Adipose tissue (tissue), 3 donors: ENCODE measurements at regions not wholly inside any gene's neighbourhood (a gene's known extent, or its start where the extent isn't known, plus 50 kb on each side); places are given as distances from the start of the nearest gene placed in this dataset.

Experiments used
- H3K27ac ChIP-seq: one replicate; pipeline ENCODE4 v1.5.1; 2013; ENCODE audit warnings: low read depth, low read length
- WGBS, 3 donors: extraction: QIAGEN DNeasy Blood & Tissue Kit; methylation state at CpG; one replicate each; pipeline ENCODE4 v1.1.7; 2013; 5-methylcytosine and 5-hydroxymethylcytosine counted together
- donor health status: healthy with polysubstance abuse.
- donor health status: Bipolar disorder and iron deficiency.
- donor health status: healthy.

DNA sequence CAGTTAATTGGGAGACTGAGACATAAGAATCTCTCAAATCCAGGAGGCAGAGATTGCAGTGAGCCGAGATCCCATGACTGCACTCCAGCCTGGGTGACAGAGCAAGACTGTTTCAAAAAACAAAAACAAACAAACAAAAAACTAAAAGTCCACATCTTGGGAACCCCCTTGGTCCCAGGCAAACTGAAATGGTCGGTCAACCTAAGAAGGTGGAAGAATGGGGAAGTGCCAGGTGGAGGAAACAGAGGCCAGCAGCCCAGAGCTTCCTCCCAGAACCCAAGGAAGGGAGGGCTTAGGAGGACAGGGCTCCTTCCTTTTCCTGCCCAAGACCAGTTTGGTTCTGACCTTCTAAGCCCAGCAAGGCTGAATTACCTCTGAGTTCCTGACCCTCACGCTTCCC, 121.0 kb upstream of the FUT8 start:
- H3K27ac ChIP-seq: no peak overlapping the region
- WGBS, 3 donors: 50 to 74% (median 59%) methylated on average over 3 of the region's 3 CpGs

GRCh38 chr14:65294816-65295215, 117.7 kb upstream of the FUT8 start:
- H3K27ac ChIP-seq: no peak overlapping the region
- 63 to 91% (median 88%) methylated on average over 1 of the region's 1 CpG for WGBS, 3 donors

GRCh38 chr14:65296402-65296801, 116.1 kb upstream of the FUT8 start:
- no peak overlapping the region for H3K27ac ChIP-seq

- WGBS, 3 donors: 72 to 89% (median 82%) methylated on average over 4 of the region's 4 CpGs
- no peak overlapping the region for H3K27ac ChIP-seq
Measured at GRCh38 chr14:65296876-65297275, 115.7 kb upstream of the FUT8 start.

DNA sequence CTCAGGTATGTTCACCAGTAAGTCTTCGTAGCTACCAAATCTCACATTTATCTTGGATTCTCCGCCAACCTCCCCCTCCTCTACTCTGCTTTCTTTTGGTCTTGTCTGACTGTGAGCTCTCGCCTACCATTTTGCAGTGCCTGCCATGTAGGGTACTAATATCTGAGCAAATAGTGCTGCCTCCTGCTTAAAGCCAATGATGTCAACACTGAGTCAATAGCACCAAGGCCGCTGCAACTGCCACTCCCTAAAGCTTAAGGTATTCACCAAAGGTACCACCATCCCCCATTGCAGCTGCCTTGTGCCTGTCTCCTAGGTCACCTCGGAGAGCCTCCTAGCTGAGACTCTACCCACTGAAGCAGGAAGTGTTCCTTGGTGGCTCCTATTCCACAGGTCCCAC, 114.8 kb upstream of the FUT8 start:
- 41 to 92% (median 83%) methylated on average over 5 of the region's 5 CpGs for WGBS, 3 donors
- H3K27ac ChIP-seq: no peak overlapping the region

DNA sequence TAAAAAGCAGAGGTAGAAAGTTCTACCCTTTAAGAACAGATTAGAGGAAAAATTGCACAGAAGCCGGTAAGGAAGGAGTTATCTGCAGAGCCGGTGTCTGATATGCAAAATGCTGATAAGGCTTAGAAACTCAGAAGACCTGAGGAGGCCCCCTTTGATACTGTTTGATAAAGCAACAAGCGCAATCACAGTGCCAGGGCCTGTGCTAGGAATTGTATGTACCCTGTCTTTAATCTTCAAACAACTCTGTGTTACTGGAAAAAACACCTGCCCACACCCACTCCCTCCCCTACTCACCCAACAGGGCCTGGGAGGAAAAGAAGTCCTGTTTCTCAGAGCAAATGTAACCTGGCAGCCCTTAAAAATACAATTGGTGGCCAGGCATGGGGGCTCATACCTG, 112.7 kb upstream of the FUT8 start:
- 20 to 82% (median 73%) methylated on average over 3 of the region's 3 CpGs for whole genome bisulfite sequencing, 3 donors
- no peak overlapping the region for H3K27ac ChIP-seq

DNA sequence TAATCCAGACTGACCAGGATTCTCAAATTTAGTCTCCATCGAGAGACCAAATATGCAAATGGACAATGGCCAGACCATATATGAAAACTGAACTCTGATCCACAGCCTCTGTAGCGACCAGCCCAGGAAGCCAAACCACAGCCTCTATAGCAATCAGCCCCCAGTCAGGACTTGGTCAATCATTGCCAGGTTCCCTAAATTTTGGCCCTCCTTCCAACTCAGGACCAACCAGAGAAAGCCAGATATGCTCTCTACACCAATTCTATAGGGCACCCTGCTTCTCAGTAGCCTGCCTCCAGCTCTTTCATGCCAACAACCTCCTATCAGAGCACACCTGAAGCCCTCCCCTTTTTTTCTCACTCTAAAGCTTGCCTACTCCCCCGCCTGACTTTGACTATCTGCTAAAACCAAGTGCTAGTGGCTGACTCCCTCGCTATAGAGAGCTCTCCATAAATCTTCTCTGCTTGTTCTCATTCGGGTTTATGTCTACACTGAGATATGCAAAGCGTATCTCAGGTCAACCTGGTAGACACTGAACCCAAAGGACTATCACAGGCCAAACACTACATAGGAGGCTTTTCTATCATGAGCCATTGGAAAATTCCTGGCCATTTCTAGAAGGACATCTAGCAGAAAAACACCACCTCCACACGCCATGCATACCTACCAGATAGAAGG, 110.5 kb upstream of the FUT8 start:
- 32 to 83% (median 80%) methylated on average over 7 of the region's 7 CpGs for WGBS, 3 donors
- no peak overlapping the region for H3K27ac ChIP-seq

DNA sequence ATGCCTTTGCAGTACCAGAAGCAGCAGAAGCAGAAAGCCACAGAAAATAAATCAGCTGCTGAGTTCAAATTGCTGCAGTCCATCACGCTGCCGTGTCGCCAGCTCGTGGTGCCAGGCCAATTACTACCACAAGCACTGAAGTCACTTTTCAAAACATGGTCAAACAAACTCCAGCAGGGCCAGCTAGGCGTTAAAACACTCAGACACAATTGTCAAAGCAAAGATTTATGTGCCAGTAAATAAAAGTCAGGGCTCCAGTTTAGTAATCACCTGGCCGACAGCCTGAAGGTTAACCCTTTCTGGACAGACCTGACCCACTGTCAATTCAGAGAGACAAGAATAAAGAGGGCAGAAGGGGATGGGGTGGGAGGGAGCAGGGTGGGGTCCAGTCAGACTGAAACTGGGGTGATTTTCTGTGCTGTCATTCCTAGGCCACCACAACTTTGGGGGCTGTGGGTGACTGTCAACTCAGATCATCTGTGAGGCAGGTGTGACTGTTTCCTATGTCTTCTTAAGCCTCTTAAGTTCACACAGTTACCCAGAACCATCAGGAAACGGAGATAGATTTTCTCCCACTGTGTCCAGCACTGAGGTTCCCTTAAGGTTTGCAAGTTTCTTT, 109.8 kb upstream of the FUT8 start:
- WGBS, 3 donors: 19 to 67% (median 55%) methylated on average over 7 of the region's 7 CpGs
- no peak overlapping the region for H3K27ac ChIP-seq

GRCh38 chr14:65303190-65303898, 109.2 kb upstream of the FUT8 start:
- WGBS, 3 donors: 51 to 58% (median 56%) methylated on average over 8 of the region's 8 CpGs
- no peak overlapping the region for H3K27ac ChIP-seq

- WGBS, 3 donors: 61 to 81% (median 62%) methylated on average over 6 of the region's 6 CpGs
- no peak overlapping the region for H3K27ac ChIP-seq
Measured at GRCh38 chr14:65303899-65304222, 108.7 kb upstream of the FUT8 start.

DNA sequence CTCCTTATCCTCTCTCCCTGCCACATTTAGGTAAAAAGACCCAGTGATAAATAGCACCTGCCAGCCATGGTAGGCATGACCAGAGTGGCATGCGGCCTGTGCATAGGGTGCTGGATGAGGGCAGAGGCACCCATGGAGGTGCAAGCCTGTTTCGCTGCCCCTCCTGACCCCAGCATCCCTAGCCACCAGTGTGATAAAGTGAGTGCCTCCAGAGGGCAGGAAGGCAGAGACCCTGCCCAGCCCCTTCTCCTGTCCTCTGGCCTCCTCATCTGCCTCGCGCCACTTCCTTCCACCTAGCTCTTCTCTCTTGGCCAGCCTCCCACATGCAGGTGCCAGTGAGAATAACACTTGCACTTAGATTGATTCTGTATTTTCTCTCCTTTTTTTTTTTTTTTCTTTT, 108.3 kb upstream of the FUT8 start:
- WGBS, 3 donors: 77 to 84% (median 81%) methylated on average over 4 of the region's 4 CpGs

GRCh38 chr14:65304963-65305362, 107.6 kb upstream of the FUT8 start:
- no peak overlapping the region for H3K27ac ChIP-seq
- 78 to 92% (median 80%) methylated on average over 2 of the region's 2 CpGs for WGBS, 3 donors

More for the DNA sequence above, 108.3 kb upstream of the FUT8 start:
- H3K27ac ChIP-seq: no peak overlapping the region

- no peak overlapping the region for H3K27ac ChIP-seq
Measured at GRCh38 chr14:65308536-65308935, 104.0 kb upstream of the FUT8 start.

- H3K27ac ChIP-seq: no peak overlapping the region
Measured at GRCh38 chr14:65310568-65310967, 102.0 kb upstream of the FUT8 start.

GRCh38 chr14:65312859-65313258, 99.7 kb upstream of the FUT8 start:
- H3K27ac ChIP-seq: no peak overlapping the region
- 71 to 83% (median 77%) methylated on average over 6 of the region's 6 CpGs for WGBS, 3 donors

More at GRCh38 chr14:65310568-65310967, 102.0 kb upstream of the FUT8 start:
- WGBS, 3 donors: 80 to 88% (median 88%) methylated on average over 2 of the region's 2 CpGs

- H3K27ac ChIP-seq: no peak overlapping the region
- WGBS, 3 donors: 88 to 96% (median 88%) methylated on average over 7 of the region's 7 CpGs
Measured at GRCh38 chr14:65318636-65319506, 93.7 kb upstream of the FUT8 start.

GRCh38 chr14:65320661-65321308, 91.7 kb upstream of the FUT8 start:
- WGBS, 3 donors: 76 to 80% (median 79%) methylated on average over 2 of the region's 2 CpGs
- H3K27ac ChIP-seq: no peak overlapping the region

DNA sequence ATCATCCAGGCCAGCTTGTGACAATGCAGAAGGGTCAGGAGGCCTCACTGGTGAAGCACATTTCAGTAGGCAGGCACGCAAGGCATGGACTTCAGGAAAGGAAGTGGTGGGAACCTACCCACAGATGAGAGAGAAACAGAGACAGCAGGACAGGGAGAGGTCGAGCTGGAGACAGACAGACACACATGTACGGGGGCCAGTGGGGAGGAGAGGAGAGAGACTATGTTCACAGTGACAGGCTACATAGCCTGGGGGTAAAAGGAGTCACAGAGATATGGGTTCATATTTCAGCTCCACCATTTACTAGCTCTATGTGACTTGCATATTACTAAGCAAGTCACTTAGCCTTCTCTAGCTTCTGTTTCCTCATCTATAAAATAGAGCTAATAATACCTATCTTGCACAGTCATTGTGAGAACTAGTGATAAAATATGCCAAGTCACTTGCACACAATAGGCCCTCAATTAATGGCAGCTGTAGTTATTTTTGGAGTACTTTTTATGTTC, 91.1 kb upstream of the FUT8 start:
- 34 to 79% (median 57%) methylated on average over 3 of the region's 3 CpGs for WGBS, 3 donors
- no peak overlapping the region for H3K27ac ChIP-seq
